HCT116 (cell line): ENCODE measurements at regions not wholly inside any gene's neighbourhood (a gene's known extent, or its start where the extent isn't known, plus 50 kb on each side); places are given as distances from the start of the nearest gene placed in this dataset.

Source experiments
- ATAC-seq: fragments of 200-7000 bp; cut with Tn5 transposase; 2 replicates; pipeline ENCODE4 v1.9.1; 2020; ENCODE audit warnings: mild to moderate bottlenecking, moderate library complexity
- BruUV-seq: library from RNA; stranded (reverse); fragments of 400-500 nt; replicated peaks from 2 replicates; lab custom pipeline; 2021; lab: Mats Ljungman, UMichigan
- CTCF ChIA-PET: fragments of 300-600 bp; sonication (Branson Sonifier 250); formaldehyde crosslinking; loops from one replicate; lab custom pipeline; 2021; ENCODE audit warnings: antibody characterized with exemption; lab: Charles Lee
- POLR2A ChIA-PET: fragments of 300-600, 350-600 bp; sonication (Branson Sonifier 250); formaldehyde crosslinking; loops from one replicate; lab custom pipeline; 2021; ENCODE audit warnings: antibody characterized with exemption; lab: Charles Lee
- RAD21 ChIA-PET, 2 experiments: fragments of 300-600 bp; sonication (Branson Sonifier 250); formaldehyde crosslinking; loops; one replicate each; lab custom pipeline; 2023; ENCODE audit warnings: low total read pairs in 2 of 2; ENCODE audit not compliant: uncharacterized antibody in 2 of 2, unreplicated experiment in 2 of 2, low non-redundant PET in 1 of 2; lab: Charles Lee
- DNase-seq: peaks from one replicate; pipeline ENCODE4 v3.0.0-alpha.2; 2010; ENCODE audit warnings: low read depth, low spot score
- H2AFZ ChIP-seq: fragments of 200-600 bp; shearing (Covaris generic), sonication (generic); 2 replicates; pipeline ENCODE4 v1.6.1; 2017; ENCODE audit warnings: low read depth, mixed run types, mixed read lengths, antibody characterized with exemption, low read length; ENCODE audit not compliant: poor library complexity, severe bottlenecking
- H3K27ac ChIP-seq: 2 replicates; pipeline ENCODE4 v1.5.1; 2012; ENCODE audit warnings: low read depth, low read length
- H3K27me3 ChIP-seq: fragments of 200-600 bp; sonication (generic); 2 replicates; pipeline ENCODE4 v1.6.1; 2016; ENCODE audit warnings: mixed run types, low read length, mixed read lengths; ENCODE audit not compliant: insufficient read depth
- H3K36me3 ChIP-seq, 2 experiments: fragments of 200-500 bp in 1 of 2; fragments of 200-600 bp in 1 of 2; sonication (Bioruptor generic) in 1 of 2; sonication (generic) in 1 of 2; 2 replicates each; pipeline versions ENCODE4 v1.5.1 to v1.6.1; 2014 to 2016; ENCODE audit warnings: low read length in 2 of 2, inconsistent platforms in 1 of 2, mixed read lengths in 1 of 2, mixed run types in 1 of 2; ENCODE audit not compliant: insufficient read depth in 2 of 2, control insufficient read depth in 1 of 2
- H3K4me1 ChIP-seq, 2 experiments: fragments of 200-600 bp in 1 of 2; sonication (generic) in 1 of 2; 2 replicates each; pipeline versions ENCODE4 v1.5.1 to v1.6.1; 2012 to 2017; ENCODE audit warnings: low read length in 2 of 2, inconsistent platforms in 1 of 2, mild to moderate bottlenecking in 1 of 2, mixed read lengths in 1 of 2, mixed run types in 1 of 2, moderate library complexity in 1 of 2; ENCODE audit not compliant: insufficient read depth in 2 of 2, control insufficient read depth in 1 of 2
- H3K4me2 ChIP-seq: fragments of 200-600 bp; sonication (generic); 2 replicates; pipeline ENCODE4 v1.6.1; 2017; ENCODE audit warnings: mixed run types, low read length, mixed read lengths
- H3K4me3 ChIP-seq, 2 experiments: fragments of 200-600 bp in 1 of 2; sonication (generic) in 1 of 2; replicated peaks in 1 of 2; 2 replicates each; pipeline ENCODE4 v1.5.1; 2011 to 2016; ENCODE audit warnings: low read length in 2 of 2, control low read depth in 1 of 2, low read depth in 1 of 2, mild to moderate bottlenecking in 1 of 2, mixed read lengths in 1 of 2, mixed run types in 1 of 2
- H3K79me2 ChIP-seq: fragments of 200-600 bp; sonication (generic); 2 replicates; pipeline ENCODE4 v1.6.1; 2017; ENCODE audit warnings: mild to moderate bottlenecking, mixed run types, low read length, moderate library complexity, mixed read lengths; ENCODE audit not compliant: insufficient read depth
- H3K9ac ChIP-seq: fragments of 200-600 bp; sonication (generic); 2 replicates; pipeline ENCODE4 v1.6.1; 2016; ENCODE audit warnings: low read length, mixed read lengths
- H3K9me2 ChIP-seq: fragments of 200-600 bp; sonication (generic), shearing (Covaris generic); 2 replicates; pipeline ENCODE4 v1.6.1; 2017; ENCODE audit warnings: mixed run types, mild to moderate bottlenecking, moderate library complexity; ENCODE audit not compliant: insufficient read depth
- H3K9me3 ChIP-seq, 2 experiments: fragments of 200-500 bp in 1 of 2; fragments of 200-600 bp in 1 of 2; sonication (Bioruptor generic) in 1 of 2; sonication (generic) in 1 of 2; 2 replicates each; pipeline ENCODE4 v1.6.1; 2014 to 2017; ENCODE audit warnings: low read length in 2 of 2, mixed read lengths in 2 of 2, inconsistent platforms in 1 of 2, low read depth in 1 of 2, mild to moderate bottlenecking in 1 of 2, mixed run types in 1 of 2, moderate library complexity in 1 of 2; ENCODE audit not compliant: control insufficient read depth in 1 of 2, insufficient read depth in 1 of 2
- H4K20me1 ChIP-seq: fragments of 200-600 bp; sonication (generic), shearing (Covaris generic); 2 replicates; pipeline ENCODE4 v1.6.1; 2017; ENCODE audit warnings: mixed run types, mild to moderate bottlenecking, moderate library complexity; ENCODE audit not compliant: insufficient read depth
- ATF3 ChIP-seq: IDR thresholded peaks from 2 replicates; pipeline ENCODE4 v1.6.1; 2012
- CBX3 ChIP-seq: IDR thresholded peaks from 2 replicates; pipeline ENCODE4 v1.6.1; 2012; ENCODE audit warnings: low read depth
- CEBPB ChIP-seq: IDR thresholded peaks from 2 replicates; pipeline ENCODE4 v1.6.1; 2012; ENCODE audit warnings: low read depth
- EGR1 ChIP-seq: IDR thresholded peaks from 2 replicates; pipeline ENCODE4 v1.6.1; 2012; ENCODE audit warnings: low read depth
- ELF1 ChIP-seq: IDR thresholded peaks from 2 replicates; pipeline ENCODE4 v1.6.1; 2012; ENCODE audit warnings: low read depth, borderline replicate concordance
- EZH2 ChIP-seq: fragments of 200-600 bp; sonication (generic); IDR thresholded peaks from 2 replicates; pipeline ENCODE4 v1.6.1; 2017; ENCODE audit warnings: antibody characterized with exemption, mixed run types
- EZH2phosphoT487 ChIP-seq: fragments of 200-600 bp; IDR thresholded peaks from 2 replicates; pipeline ENCODE4 v1.6.1; 2018; ENCODE audit warnings: antibody characterized with exemption, borderline replicate concordance
- FOSL1 ChIP-seq: IDR thresholded peaks from 2 replicates; pipeline ENCODE4 v1.6.1; 2012; ENCODE audit warnings: low read depth
- POLR2A ChIP-seq: IDR thresholded peaks from 2 replicates; pipeline ENCODE4 v1.7.0; 2011; ENCODE audit warnings: borderline replicate concordance; ENCODE audit not compliant: insufficient read depth, insufficient read length; ENCODE audit errors: extremely low read depth
- POLR2AphosphoS5 ChIP-seq: IDR thresholded peaks from 2 replicates; pipeline ENCODE4 v1.6.1; 2011; ENCODE audit warnings: mild to moderate bottlenecking, low read depth, low read length, moderate library complexity
- REST ChIP-seq: IDR thresholded peaks from 2 replicates; pipeline ENCODE4 v1.6.1; 2012; ENCODE audit warnings: low read depth
- SIN3A ChIP-seq: IDR thresholded peaks from 2 replicates; pipeline ENCODE4 v1.6.1; 2012; ENCODE audit warnings: low read depth
- SP1 ChIP-seq: IDR thresholded peaks from 2 replicates; pipeline ENCODE4 v1.6.1; 2012; ENCODE audit warnings: low read depth
- SRF ChIP-seq: IDR thresholded peaks from 2 replicates; pipeline ENCODE4 v1.6.1; 2012; ENCODE audit warnings: low read depth
- TCF7L2 ChIP-seq: IDR thresholded peaks from 2 replicates; pipeline ENCODE4 v1.7.0; 2011; ENCODE audit warnings: borderline replicate concordance, inconsistent platforms; ENCODE audit not compliant: insufficient read depth, insufficient read length; ENCODE audit errors: extremely low read depth
- YY1 ChIP-seq: IDR thresholded peaks from 2 replicates; pipeline ENCODE4 v1.6.1; 2011; ENCODE audit warnings: low read length, low read depth, moderate library complexity, mild to moderate bottlenecking; ENCODE audit not compliant: insufficient replicate concordance; ENCODE audit errors: extremely low read depth
- ZFX ChIP-seq: fragments of 450-650 bp; IDR thresholded peaks from 2 replicates; pipeline ENCODE4 v1.6.1; 2017
- ZNF274 ChIP-seq: fragments of 200-500 bp; sonication (Bioruptor generic); IDR thresholded peaks from 2 replicates; pipeline ENCODE4 v1.6.1; 2014; ENCODE audit warnings: mild to moderate bottlenecking, low read depth, low read length, inconsistent platforms
- intact Hi-C: fragments of 100-400 bp; cut with micrococcal nuclease; formaldehyde crosslinking; loops from 2 replicates; pipeline ENCODE4 v1.10.0; 2022
- TF ChIP-seq, protein P1 (sequence below): IDR thresholded peaks from 2 replicates; pipeline ENCODE4 v1.6.1; 2012
- TF ChIP-seq, protein P2 (sequence below), 3 experiments: fragments of 200-600 bp in 1 of 3; sonication (generic) in 1 of 3; IDR thresholded peaks in 2 of 3; conservative IDR thresholded peaks in 1 of 3; 2 replicates each; pipeline ENCODE4 v1.5.1; 2012 to 2017; ENCODE audit warnings: low read depth in 2 of 3, low read length in 2 of 3, antibody characterized with exemption in 1 of 3, borderline replicate concordance in 1 of 3, control low read depth in 1 of 3, mild to moderate bottlenecking in 1 of 3, mixed read lengths in 1 of 3, mixed run types in 1 of 3, moderate library complexity in 1 of 3; ENCODE audit not compliant: insufficient read depth in 1 of 3

GRCh38 chr14:31941487-31941886, 135.6 kb upstream of the ARHGAP5 start:
- H3K4me1 ChIP-seq = peaks cover 31 to 51% of the 10 kb centered on the region in 2 experiments
- no peaks in the 10 kb centered on the region for H4K20me1 ChIP-seq
- no TSS peak for BruUV-seq
- H3K4me3 ChIP-seq = no peak overlapping the region
- no peaks in the 10 kb centered on the region for H3K9me2 ChIP-seq
- ChIA-PET RAD21 (no interaction called here), CTCF (interaction anchor here (1.2 kb wide), 1 partner anchor 313 kb away, joined by 3 read pairs; no protein-coding TSS in a partner anchor), POLR2A (interaction anchor here (0.5 to 0.6 kb wide), 2 partner anchors 148 to 204 kb away, joined by 3 to 4 read pairs; no protein-coding TSS in a partner anchor)
- H3K79me2 ChIP-seq = no peaks in the 10 kb centered on the region
- no peak overlapping the region for H3K4me2 ChIP-seq
- intact Hi-C loops = no loop called here
- H3K27ac ChIP-seq = no peak overlapping the region
- no peak for ATAC-seq
- no peak for DNase-seq
- no peak overlapping the region for H2AFZ ChIP-seq
- no peak for TF ChIP-seq ZFX
- TF ChIP-seq TCF7L2 = no peak
- no peak for TF ChIP-seq ELF1
- no peak for TF ChIP-seq POLR2A
- TF ChIP-seq SRF = no peak
- TF ChIP-seq, protein P1, sequence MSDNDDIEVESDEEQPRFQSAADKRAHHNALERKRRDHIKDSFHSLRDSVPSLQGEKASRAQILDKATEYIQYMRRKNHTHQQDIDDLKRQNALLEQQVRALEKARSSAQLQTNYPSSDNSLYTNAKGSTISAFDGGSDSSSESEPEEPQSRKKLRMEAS = no peak
- TF ChIP-seq ZNF274 = no peak
- TF ChIP-seq YY1 = no peak
- TF ChIP-seq EZH2 = no peak
- TF ChIP-seq EGR1 = no peak
- TF ChIP-seq SIN3A = no peak
- no peak for TF ChIP-seq REST
- TF ChIP-seq, protein P2, sequence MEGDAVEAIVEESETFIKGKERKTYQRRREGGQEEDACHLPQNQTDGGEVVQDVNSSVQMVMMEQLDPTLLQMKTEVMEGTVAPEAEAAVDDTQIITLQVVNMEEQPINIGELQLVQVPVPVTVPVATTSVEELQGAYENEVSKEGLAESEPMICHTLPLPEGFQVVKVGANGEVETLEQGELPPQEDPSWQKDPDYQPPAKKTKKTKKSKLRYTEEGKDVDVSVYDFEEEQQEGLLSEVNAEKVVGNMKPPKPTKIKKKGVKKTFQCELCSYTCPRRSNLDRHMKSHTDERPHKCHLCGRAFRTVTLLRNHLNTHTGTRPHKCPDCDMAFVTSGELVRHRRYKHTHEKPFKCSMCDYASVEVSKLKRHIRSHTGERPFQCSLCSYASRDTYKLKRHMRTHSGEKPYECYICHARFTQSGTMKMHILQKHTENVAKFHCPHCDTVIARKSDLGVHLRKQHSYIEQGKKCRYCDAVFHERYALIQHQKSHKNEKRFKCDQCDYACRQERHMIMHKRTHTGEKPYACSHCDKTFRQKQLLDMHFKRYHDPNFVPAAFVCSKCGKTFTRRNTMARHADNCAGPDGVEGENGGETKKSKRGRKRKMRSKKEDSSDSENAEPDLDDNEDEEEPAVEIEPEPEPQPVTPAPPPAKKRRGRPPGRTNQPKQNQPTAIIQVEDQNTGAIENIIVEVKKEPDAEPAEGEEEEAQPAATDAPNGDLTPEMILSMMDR (IDR thresholded peaks at IDR 0.05 in 2 of 3, conservative IDR thresholded peaks at IDR 0.05 in 1 of 3; ENCODE audit: borderline replicate concordance in 1 of 3, insufficient read depth in 1 of 3, low read depth in 2 of 3, low read length in 2 of 3) = no peak
- no peak for TF ChIP-seq SP1
- no peak for TF ChIP-seq ATF3
- TF ChIP-seq POLR2AphosphoS5 = no peak
- TF ChIP-seq CEBPB = no peak
- TF ChIP-seq CBX3 = no peak
- TF ChIP-seq EZH2phosphoT487 = no peak
- TF ChIP-seq FOSL1 = no peak
- H3K9me3 ChIP-seq = no peaks in the 10 kb centered on the region
- H3K27me3 ChIP-seq = no peaks in the 10 kb centered on the region
- no peak overlapping the region for H3K9ac ChIP-seq
- no peaks in the 10 kb centered on the region for H3K36me3 ChIP-seq
